ENCODE measurements at regions not wholly inside any gene's neighbourhood (a gene's known extent, or its start where the extent isn't known, plus 50 kb on each side); places are given as distances from the start of the nearest gene placed in this dataset.

- H3K9me3 Mint-ChIP-seq = no peaks in the 10 kb centered on the region
- no peak for DNase-seq (ENCODE audit: extremely low spot score, unreplicated experiment)
- no peak overlapping the region for H3K4me3 Mint-ChIP-seq
- peaks cover 3% of the 10 kb centered on the region for H3K27me3 Mint-ChIP-seq
- no peaks in the 10 kb centered on the region for H3K36me3 Mint-ChIP-seq
- no peak for TF ChIP-seq CTCF (conservative IDR thresholded peaks at IDR 0.05)
- H3K4me1 Mint-ChIP-seq (ENCODE audit: unreplicated experiment) = peaks cover 32% of the 10 kb centered on the region
- no peak overlapping the region for H3K27ac Mint-ChIP-seq
Measured at GRCh38 chr2:67877301-67877700, 185.5 kb downstream of the C1D start.

- Mint-ChIP-seq H3K36me3 (no peaks in the 10 kb centered on the region), H3K27ac (no peak overlapping the region), H3K27me3 (no peaks in the 10 kb centered on the region), H3K9me3 (no peaks in the 10 kb centered on the region), H3K4me1 (ENCODE audit: unreplicated experiment) (peaks cover 35% of the 10 kb centered on the region), H3K4me3 (no peak overlapping the region)
- no peak for DNase-seq (ENCODE audit: extremely low spot score, unreplicated experiment)
- no peak for TF ChIP-seq CTCF (conservative IDR thresholded peaks at IDR 0.05)
Measured at GRCh38 chr2:67878743-67879142, 184.1 kb downstream of the C1D start.

GRCh38 chr2:67879586-67880290, 183.1 kb downstream of the C1D start:
- H3K27me3 Mint-ChIP-seq = no peaks in the 10 kb centered on the region
- H3K27ac Mint-ChIP-seq = no peak overlapping the region
- H3K36me3 Mint-ChIP-seq = no peaks in the 10 kb centered on the region
- H3K9me3 Mint-ChIP-seq = no peaks in the 10 kb centered on the region
- no peak overlapping the region for H3K4me3 Mint-ChIP-seq
- H3K4me1 Mint-ChIP-seq (ENCODE audit: unreplicated experiment) = peaks cover 38% of the 10 kb centered on the region
- no peak for DNase-seq (ENCODE audit: extremely low spot score, unreplicated experiment)
- TF ChIP-seq CTCF (conservative IDR thresholded peaks at IDR 0.05) = no peak

- H3K9me3 Mint-ChIP-seq = no peaks in the 10 kb centered on the region
- no peaks in the 10 kb centered on the region for H3K27me3 Mint-ChIP-seq
- H3K36me3 Mint-ChIP-seq = no peaks in the 10 kb centered on the region
- no peak overlapping the region for H3K27ac Mint-ChIP-seq
- H3K4me3 Mint-ChIP-seq = no peak overlapping the region
- peaks cover 38% of the 10 kb centered on the region for H3K4me1 Mint-ChIP-seq (ENCODE audit: unreplicated experiment)
- DNase-seq (ENCODE audit: extremely low spot score, unreplicated experiment) = no peak
- no peak for TF ChIP-seq CTCF (conservative IDR thresholded peaks at IDR 0.05)
Measured at GRCh38 chr2:67880291-67880761, 182.5 kb downstream of the C1D start.

- no peak for DNase-seq (ENCODE audit: extremely low spot score, unreplicated experiment)
- no peak for TF ChIP-seq CTCF (conservative IDR thresholded peaks at IDR 0.05)
- H3K9me3 Mint-ChIP-seq = no peaks in the 10 kb centered on the region
- no peak overlapping the region for H3K27ac Mint-ChIP-seq
- H3K36me3 Mint-ChIP-seq = no peaks in the 10 kb centered on the region
- no peak overlapping the region for H3K4me3 Mint-ChIP-seq
- H3K27me3 Mint-ChIP-seq = no peaks in the 10 kb centered on the region
- H3K4me1 Mint-ChIP-seq (ENCODE audit: unreplicated experiment) = peaks cover 39% of the 10 kb centered on the region
Measured at GRCh38 chr2:67881816-67882215, 181.0 kb downstream of the C1D start.

All from type B pancreatic cell (in vitro differentiated cells).